SK-N-SH treated with all-trans-retinoic acid at 6 μM for 48 hours (cell line): ENCODE measurements at regions not wholly inside any gene's neighbourhood (a gene's known extent, or its start where the extent isn't known, plus 50 kb on each side); places are given as distances from the start of the nearest gene placed in this dataset.

Experiments
- CSDC2 ChIP-seq: fragments of 250-450 bp; sonication (Bioruptor Pico); IDR thresholded peaks from 2 replicates; pipeline ENCODE4 v1.5.0; 2020; ENCODE audit warnings: mild to moderate bottlenecking, moderate library complexity
- RARB ChIP-seq: fragments of 250-450 bp; sonication (Bioruptor Pico); IDR thresholded peaks from 2 replicates; pipeline ENCODE4 v1.8.0; 2021; ENCODE audit warnings: mild to moderate bottlenecking, moderate library complexity
- TOX ChIP-seq: fragments of 250-450 bp; sonication (Bioruptor Pico); IDR thresholded peaks from 2 replicates; pipeline ENCODE4 v1.8.0; 2021; ENCODE audit warnings: mild to moderate bottlenecking, moderate library complexity, borderline replicate concordance
- ZC3H10 ChIP-seq: fragments of 250-450 bp; sonication (Bioruptor Pico); IDR thresholded peaks from 2 replicates; pipeline ENCODE4 v1.5.1; 2021; ENCODE audit warnings: mild to moderate bottlenecking, moderate library complexity
- ZFP3 ChIP-seq: fragments of 250-450 bp; sonication (Bioruptor Pico); IDR thresholded peaks from 2 replicates; pipeline ENCODE4 v1.5.0; 2020; ENCODE audit warnings: mild to moderate bottlenecking, moderate library complexity
- ZNF70 ChIP-seq: fragments of 450-650 bp; formaldehyde crosslinking; IDR thresholded peaks from 2 replicates; pipeline ENCODE4 v1.5.0; 2020; ENCODE audit warnings: mild to moderate bottlenecking, moderate library complexity
- TF ChIP-seq, protein P1 (sequence below): fragments of 250-450 bp; sonication (Bioruptor Pico); IDR thresholded peaks from 2 replicates; pipeline ENCODE4 v1.8.0; 2020; ENCODE audit warnings: mild to moderate bottlenecking, moderate library complexity, borderline replicate concordance
- TF ChIP-seq, protein P2 (sequence below): fragments of 250-450 bp; sonication (Bioruptor Pico); IDR thresholded peaks from 2 replicates; pipeline ENCODE4 v1.8.0; 2021; ENCODE audit warnings: low read depth, mild to moderate bottlenecking, moderate library complexity, borderline replicate concordance

DNA sequence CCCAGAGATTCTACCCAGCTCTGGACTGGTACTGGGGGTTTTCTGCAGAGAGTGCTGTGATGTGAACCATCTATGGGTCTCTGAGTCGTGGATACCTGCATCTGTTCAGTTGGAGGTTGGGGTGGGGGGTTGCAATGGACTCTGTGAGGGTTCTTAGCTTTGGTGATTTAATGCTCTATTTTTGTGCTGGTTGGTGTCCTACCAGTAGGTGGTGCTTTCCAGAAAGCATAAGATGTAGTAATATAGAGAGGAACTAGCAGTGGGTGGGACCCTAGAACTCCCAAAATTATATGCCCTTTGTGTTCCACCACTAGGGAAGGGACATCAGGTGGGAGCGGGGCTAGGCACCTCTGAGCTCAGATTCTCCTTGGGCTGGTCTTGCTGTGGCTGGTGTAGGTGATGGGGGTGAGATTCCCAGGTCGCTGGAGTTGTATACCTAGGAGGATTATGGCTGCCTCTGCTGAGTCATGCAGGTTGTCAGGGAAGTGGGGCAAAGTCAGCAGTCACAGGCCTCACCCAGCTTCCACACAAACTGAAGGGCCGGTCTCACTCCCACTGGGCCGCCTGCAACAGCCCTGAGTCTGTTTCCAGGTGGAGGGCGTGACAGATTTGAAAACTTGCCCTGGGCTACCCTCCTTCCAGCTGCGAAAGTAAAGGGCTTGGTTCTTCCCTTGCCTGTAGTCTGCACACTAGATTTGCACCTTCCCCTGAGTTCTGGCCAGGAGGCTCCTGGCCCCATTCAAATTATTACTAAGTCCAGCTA is 573.0 kb upstream of the SLITRK1 start:
- TF ChIP-seq, protein P1, sequence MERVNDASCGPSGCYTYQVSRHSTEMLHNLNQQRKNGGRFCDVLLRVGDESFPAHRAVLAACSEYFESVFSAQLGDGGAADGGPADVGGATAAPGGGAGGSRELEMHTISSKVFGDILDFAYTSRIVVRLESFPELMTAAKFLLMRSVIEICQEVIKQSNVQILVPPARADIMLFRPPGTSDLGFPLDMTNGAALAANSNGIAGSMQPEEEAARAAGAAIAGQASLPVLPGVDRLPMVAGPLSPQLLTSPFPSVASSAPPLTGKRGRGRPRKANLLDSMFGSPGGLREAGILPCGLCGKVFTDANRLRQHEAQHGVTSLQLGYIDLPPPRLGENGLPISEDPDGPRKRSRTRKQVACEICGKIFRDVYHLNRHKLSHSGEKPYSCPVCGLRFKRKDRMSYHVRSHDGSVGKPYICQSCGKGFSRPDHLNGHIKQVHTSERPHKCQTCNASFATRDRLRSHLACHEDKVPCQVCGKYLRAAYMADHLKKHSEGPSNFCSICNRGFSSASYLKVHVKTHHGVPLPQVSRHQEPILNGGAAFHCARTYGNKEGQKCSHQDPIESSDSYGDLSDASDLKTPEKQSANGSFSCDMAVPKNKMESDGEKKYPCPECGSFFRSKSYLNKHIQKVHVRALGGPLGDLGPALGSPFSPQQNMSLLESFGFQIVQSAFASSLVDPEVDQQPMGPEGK (CRISPR knock-in tag) = no peak
- no peak for TF ChIP-seq ZC3H10
- no peak for TF ChIP-seq ZFP3 (CRISPR knock-in tag)
- TF ChIP-seq, protein P2, sequence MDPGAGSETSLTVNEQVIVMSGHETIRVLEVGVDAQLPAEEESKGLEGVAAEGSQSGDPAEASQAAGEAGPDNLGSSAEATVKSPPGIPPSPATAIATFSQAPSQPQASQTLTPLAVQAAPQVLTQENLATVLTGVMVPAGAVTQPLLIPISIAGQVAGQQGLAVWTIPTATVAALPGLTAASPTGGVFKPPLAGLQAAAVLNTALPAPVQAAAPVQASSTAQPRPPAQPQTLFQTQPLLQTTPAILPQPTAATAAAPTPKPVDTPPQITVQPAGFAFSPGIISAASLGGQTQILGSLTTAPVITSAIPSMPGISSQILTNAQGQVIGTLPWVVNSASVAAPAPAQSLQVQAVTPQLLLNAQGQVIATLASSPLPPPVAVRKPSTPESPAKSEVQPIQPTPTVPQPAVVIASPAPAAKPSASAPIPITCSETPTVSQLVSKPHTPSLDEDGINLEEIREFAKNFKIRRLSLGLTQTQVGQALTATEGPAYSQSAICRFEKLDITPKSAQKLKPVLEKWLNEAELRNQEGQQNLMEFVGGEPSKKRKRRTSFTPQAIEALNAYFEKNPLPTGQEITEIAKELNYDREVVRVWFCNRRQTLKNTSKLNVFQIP (CRISPR knock-in tag) = no peak
- no peak for TF ChIP-seq RARB (CRISPR knock-in tag)
- no peak for TF ChIP-seq CSDC2 (CRISPR knock-in tag)
- TF ChIP-seq TOX = no peak
- no peak for TF ChIP-seq ZNF70 (CRISPR knock-in tag)
